WTC11 (cell line): ENCODE measurements at regions not wholly inside any gene's neighbourhood (a gene's known extent, or its start where the extent isn't known, plus 50 kb on each side); places are given as distances from the start of the nearest gene placed in this dataset.

Experiments used
- ELF4 ChIP-seq: sonication (generic); formaldehyde crosslinking; IDR thresholded peaks from 2 replicates; pipeline ENCODE4 v1.8.1; 2022; ENCODE audit warnings: low read depth, mild to moderate bottlenecking, moderate library complexity, missing genetic modification reagents
- IRF2 ChIP-seq: sonication (generic); formaldehyde crosslinking; IDR thresholded peaks from 2 replicates; pipeline ENCODE4 v1.8.0; 2022; ENCODE audit warnings: low read depth, missing genetic modification reagents, borderline replicate concordance
- JUN ChIP-seq: sonication (generic); formaldehyde crosslinking; IDR thresholded peaks from 2 replicates; pipeline ENCODE4 v1.8.0; 2023; ENCODE audit warnings: mild to moderate bottlenecking, missing genetic modification reagents
- NR1H2 ChIP-seq: sonication (generic); formaldehyde crosslinking; IDR thresholded peaks from 2 replicates; pipeline ENCODE4 v1.9.0; 2021; ENCODE audit warnings: mild to moderate bottlenecking, moderate library complexity, missing genetic modification reagents
- TEAD4 ChIP-seq: sonication (generic); formaldehyde crosslinking; IDR thresholded peaks from 2 replicates; pipeline ENCODE4 v1.8.0; 2022; ENCODE audit warnings: mild to moderate bottlenecking, missing genetic modification reagents
- TF ChIP-seq, protein P1 (sequence below): sonication (generic); formaldehyde crosslinking; IDR thresholded peaks from 2 replicates; pipeline ENCODE4 v1.8.1; 2023; ENCODE audit warnings: mild to moderate bottlenecking, missing genetic modification reagents, moderate library complexity
- TF ChIP-seq, protein P2 (sequence below): fragments of 200-600 bp; IDR thresholded peaks from 2 replicates; pipeline ENCODE4 v1.8.0; 2022; ENCODE audit warnings: antibody characterized with exemption
- TF ChIP-seq, protein P3 (sequence below): sonication (generic); formaldehyde crosslinking; IDR thresholded peaks from 2 replicates; pipeline ENCODE4 v1.8.0; 2022; ENCODE audit warnings: mild to moderate bottlenecking, missing genetic modification reagents

DNA sequence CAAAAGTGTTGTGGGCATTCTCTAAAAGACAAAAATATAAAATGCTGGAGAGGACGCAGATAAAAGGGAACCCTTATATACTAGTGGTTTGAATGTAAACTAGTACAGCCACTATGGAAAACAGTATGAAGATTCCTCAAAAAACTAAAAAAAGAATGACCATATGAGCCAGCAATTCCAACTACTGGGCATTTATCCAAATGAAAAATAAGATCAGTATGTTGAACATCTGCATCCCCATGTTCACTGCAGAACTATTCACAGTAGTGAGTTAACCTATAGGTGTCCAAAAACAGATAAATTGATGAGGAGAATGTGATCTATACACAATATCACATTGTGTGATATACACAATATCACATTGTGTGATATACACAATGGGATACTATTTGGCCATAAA is 1615.3 kb downstream of the PCDH18 start:
- TF ChIP-seq, protein P1, sequence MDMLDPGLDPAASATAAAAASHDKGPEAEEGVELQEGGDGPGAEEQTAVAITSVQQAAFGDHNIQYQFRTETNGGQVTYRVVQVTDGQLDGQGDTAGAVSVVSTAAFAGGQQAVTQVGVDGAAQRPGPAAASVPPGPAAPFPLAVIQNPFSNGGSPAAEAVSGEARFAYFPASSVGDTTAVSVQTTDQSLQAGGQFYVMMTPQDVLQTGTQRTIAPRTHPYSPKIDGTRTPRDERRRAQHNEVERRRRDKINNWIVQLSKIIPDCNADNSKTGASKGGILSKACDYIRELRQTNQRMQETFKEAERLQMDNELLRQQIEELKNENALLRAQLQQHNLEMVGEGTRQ (CRISPR knock-in tag), result no peak
- TF ChIP-seq, protein P2, sequence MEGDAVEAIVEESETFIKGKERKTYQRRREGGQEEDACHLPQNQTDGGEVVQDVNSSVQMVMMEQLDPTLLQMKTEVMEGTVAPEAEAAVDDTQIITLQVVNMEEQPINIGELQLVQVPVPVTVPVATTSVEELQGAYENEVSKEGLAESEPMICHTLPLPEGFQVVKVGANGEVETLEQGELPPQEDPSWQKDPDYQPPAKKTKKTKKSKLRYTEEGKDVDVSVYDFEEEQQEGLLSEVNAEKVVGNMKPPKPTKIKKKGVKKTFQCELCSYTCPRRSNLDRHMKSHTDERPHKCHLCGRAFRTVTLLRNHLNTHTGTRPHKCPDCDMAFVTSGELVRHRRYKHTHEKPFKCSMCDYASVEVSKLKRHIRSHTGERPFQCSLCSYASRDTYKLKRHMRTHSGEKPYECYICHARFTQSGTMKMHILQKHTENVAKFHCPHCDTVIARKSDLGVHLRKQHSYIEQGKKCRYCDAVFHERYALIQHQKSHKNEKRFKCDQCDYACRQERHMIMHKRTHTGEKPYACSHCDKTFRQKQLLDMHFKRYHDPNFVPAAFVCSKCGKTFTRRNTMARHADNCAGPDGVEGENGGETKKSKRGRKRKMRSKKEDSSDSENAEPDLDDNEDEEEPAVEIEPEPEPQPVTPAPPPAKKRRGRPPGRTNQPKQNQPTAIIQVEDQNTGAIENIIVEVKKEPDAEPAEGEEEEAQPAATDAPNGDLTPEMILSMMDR, result no peak
- TF ChIP-seq JUN (CRISPR knock-in tag), result no peak
- TF ChIP-seq, protein P3, sequence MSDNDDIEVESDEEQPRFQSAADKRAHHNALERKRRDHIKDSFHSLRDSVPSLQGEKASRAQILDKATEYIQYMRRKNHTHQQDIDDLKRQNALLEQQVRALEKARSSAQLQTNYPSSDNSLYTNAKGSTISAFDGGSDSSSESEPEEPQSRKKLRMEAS (CRISPR knock-in tag), result no peak
- TF ChIP-seq ELF4 (CRISPR knock-in tag), result no peak
- TF ChIP-seq IRF2 (CRISPR knock-in tag), result no peak
- no peak for TF ChIP-seq TEAD4 (CRISPR knock-in tag)
- no peak for TF ChIP-seq NR1H2
